Keratinocyte (primary cell): ENCODE measurements at regions not wholly inside any gene's neighbourhood (a gene's known extent, or its start where the extent isn't known, plus 50 kb on each side); places are given as distances from the start of the nearest gene placed in this dataset.

Experiments used
- DNase-seq: peaks from one replicate; pipeline ENCODE4 v3.0.0-alpha.2; 2011; ENCODE audit warnings: low read depth, missing footprints, low spot score
- FAIRE-seq: peaks from 2 replicates; lab custom pipeline; 2011; peaks lifted over from hg19 to GRCh38; lab: Jason Lieb, UNC
- H2AFZ ChIP-seq: 2 replicates; pipeline ENCODE4 v1.6.0; 2012; ENCODE audit warnings: low read length, control low read depth, inconsistent platforms; ENCODE audit not compliant: control insufficient read depth
- H3K27ac ChIP-seq: 2 replicates; pipeline ENCODE4 v1.5.1; 2011; ENCODE audit warnings: low read length; ENCODE audit not compliant: control insufficient read depth, insufficient read depth
- H3K27me3 ChIP-seq: 3 replicates; pipeline ENCODE4 v1.6.0; 2011; ENCODE audit warnings: low read length; ENCODE audit not compliant: control insufficient read depth, insufficient read depth; ENCODE audit errors: extremely low read depth
- H3K36me3 ChIP-seq, 2 experiments: 2 replicates in 1 of 2; 3 replicates in 1 of 2; pipeline ENCODE4 v1.5.1; 2011; ENCODE audit warnings: low read length in 2 of 2, mild to moderate bottlenecking in 1 of 2; ENCODE audit not compliant: control insufficient read depth in 2 of 2, insufficient read depth in 2 of 2; ENCODE audit errors: extremely low read depth in 1 of 2
- H3K4me1 ChIP-seq: 3 replicates; pipeline ENCODE4 v1.5.1; 2011; ENCODE audit warnings: low read length; ENCODE audit not compliant: control insufficient read depth, insufficient read depth; ENCODE audit errors: extremely low read depth
- H3K4me2 ChIP-seq: 3 replicates; pipeline ENCODE4 v1.6.0; 2011; ENCODE audit warnings: low read depth, low read length; ENCODE audit not compliant: control insufficient read depth, insufficient read depth; ENCODE audit errors: extremely low read depth
- H3K4me3 ChIP-seq, 3 experiments: fragments of 200-600 bp in 1 of 3; sonication (generic) in 1 of 3; 2 replicates in 2 of 3; 3 replicates in 1 of 3; pipeline ENCODE4 v1.5.1; 2011 to 2016; ENCODE audit warnings: low read length in 3 of 3, mild to moderate bottlenecking in 3 of 3, control low read depth in 2 of 3, inconsistent platforms in 1 of 3, low read depth in 1 of 3, mixed read lengths in 1 of 3, mixed run types in 1 of 3, moderate library complexity in 1 of 3; ENCODE audit not compliant: control insufficient read depth in 2 of 3, insufficient read depth in 2 of 3; ENCODE audit errors: extremely low read depth in 1 of 3
- H3K79me2 ChIP-seq: 2 replicates; pipeline ENCODE4 v1.6.0; 2012; ENCODE audit warnings: low read length; ENCODE audit not compliant: control insufficient read depth, insufficient read depth
- H3K9ac ChIP-seq: 3 replicates; pipeline ENCODE4 v1.6.0; 2011; ENCODE audit warnings: low read length; ENCODE audit not compliant: control insufficient read depth, insufficient read depth; ENCODE audit errors: extremely low read depth
- H3K9me1 ChIP-seq: 3 replicates; pipeline ENCODE4 v1.6.0; 2011; ENCODE audit warnings: low read length; ENCODE audit not compliant: control insufficient read depth, insufficient read depth; ENCODE audit errors: extremely low read depth
- H3K9me3 ChIP-seq: 2 replicates; pipeline ENCODE4 v1.5.1; 2012; ENCODE audit warnings: low read depth, low read length; ENCODE audit not compliant: control insufficient read depth
- H4K20me1 ChIP-seq: 3 replicates; pipeline ENCODE4 v1.6.0; 2011; ENCODE audit warnings: low read length; ENCODE audit not compliant: control insufficient read depth, insufficient read depth; ENCODE audit errors: extremely low read depth
- CTCF ChIP-seq, 3 experiments: IDR thresholded peaks in 1 of 3; conservative IDR thresholded peaks in 1 of 3; optimal IDR thresholded peaks in 1 of 3; 2 replicates in 2 of 3; 3 replicates in 1 of 3; pipeline versions ENCODE3 to v1.5.1; 2011; ENCODE audit warnings: low read length in 3 of 3, mild to moderate bottlenecking in 3 of 3, moderate library complexity in 2 of 3, control low read depth in 1 of 3, inconsistent platforms in 1 of 3; ENCODE audit not compliant: insufficient read depth in 2 of 3; ENCODE audit errors: extremely low read depth in 1 of 3
- EZH2 ChIP-seq: IDR thresholded peaks from one replicate; pipeline ENCODE4 v1.6.1; 2012; ENCODE audit warnings: inconsistent platforms, mild to moderate bottlenecking, low read length, moderate library complexity
- dilution Hi-C: fragments of 300-500 bp; cut with MboI; formaldehyde crosslinking; loops from one replicate; pipeline ENCODE4 v1.7.0; 2020; ENCODE audit warnings: low sequenced_read_pairs; ENCODE audit not compliant: extremely low pct_ligation_motif_present

DNA sequence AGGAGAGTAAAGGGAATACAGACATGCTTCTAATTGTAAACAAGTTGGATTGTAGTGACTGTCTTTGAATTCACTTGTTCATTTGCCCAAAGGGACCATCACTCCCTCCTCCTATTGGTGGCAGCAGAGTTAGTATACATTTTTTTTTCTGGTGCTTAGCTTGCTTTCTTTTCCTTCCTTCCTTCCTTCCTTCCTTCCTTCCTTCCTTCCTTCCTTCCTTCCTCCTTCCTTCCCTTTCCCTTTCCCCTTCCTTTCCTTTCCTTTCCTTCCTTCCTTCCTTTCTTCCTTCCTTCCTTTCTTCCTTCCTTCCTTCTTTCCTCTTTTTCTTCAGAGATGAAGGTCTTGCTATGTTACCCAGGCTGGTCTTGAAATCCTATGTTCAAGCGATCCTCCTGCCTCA is 94.8 kb upstream of the ATP6AP2 start:
- no peaks in the 10 kb centered on the region for H3K4me1 ChIP-seq
- H3K27ac ChIP-seq, result no peak overlapping the region
- no peak overlapping the region for H3K4me3 ChIP-seq
- no peaks in the 10 kb centered on the region for H3K79me2 ChIP-seq
- no peaks in the 10 kb centered on the region for H4K20me1 ChIP-seq
- no peak overlapping the region for H3K9ac ChIP-seq
- no peak overlapping the region for H3K4me2 ChIP-seq
- dilution Hi-C loops, result no loop called here
- H3K36me3 ChIP-seq, result no peaks in the 10 kb centered on the region
- no peak overlapping the region for H2AFZ ChIP-seq
- no peaks in the 10 kb centered on the region for H3K9me1 ChIP-seq
- H3K27me3 ChIP-seq, result no peaks in the 10 kb centered on the region
- no peak for TF ChIP-seq EZH2
- no peak for TF ChIP-seq CTCF (optimal IDR thresholded peaks at IDR 0.05 in 1 of 3, IDR thresholded peaks at IDR 0.05 in 1 of 3, conservative IDR thresholded peaks at IDR 0.05 in 1 of 3; ENCODE audit: extremely low read depth in 1 of 3, insufficient read depth in 2 of 3, low read length in 3 of 3)
- no peaks in the 10 kb centered on the region for H3K9me3 ChIP-seq
- no peak for DNase-seq
- FAIRE-seq, result no peak

DNA sequence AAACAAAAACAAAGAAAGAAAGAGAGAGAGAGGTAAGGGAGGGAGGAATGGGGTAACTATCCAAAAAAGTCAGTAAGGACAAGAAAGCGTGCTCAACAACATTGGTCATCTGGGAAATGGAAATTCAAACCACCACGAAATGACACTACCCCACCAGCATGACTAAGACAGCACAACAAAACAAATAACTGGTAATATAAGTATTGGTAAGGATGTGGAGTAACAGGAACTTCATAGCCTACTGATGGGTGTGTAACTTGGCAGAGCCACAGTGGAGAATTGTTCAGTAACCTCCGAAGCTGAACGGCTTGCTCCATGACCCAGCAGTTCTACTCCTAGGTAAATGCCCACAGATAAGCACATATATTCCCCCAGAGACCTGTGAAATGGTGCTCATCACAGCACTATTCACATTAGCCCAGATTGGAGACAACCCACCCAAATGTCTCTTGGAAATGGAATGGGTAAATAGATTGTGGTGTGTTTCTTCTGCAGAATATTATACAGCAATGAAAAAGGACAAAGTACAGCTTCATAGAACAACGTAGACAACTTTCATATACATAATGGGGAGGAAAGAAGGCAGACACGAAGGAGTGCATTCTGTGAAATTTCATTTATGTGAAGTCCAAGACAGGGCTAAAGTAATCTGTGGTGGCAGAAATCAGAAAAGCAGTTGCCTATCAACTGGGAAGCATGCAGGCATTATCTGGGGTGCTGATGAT is 95.5 kb upstream of the ATP6AP2 start:
- Histone ChIP-seq H2AFZ (no peak overlapping the region), H3K27me3 (no peaks in the 10 kb centered on the region), H3K27ac (no peak overlapping the region), H3K36me3 (no peaks in the 10 kb centered on the region), H3K9ac (no peak overlapping the region), H4K20me1 (no peaks in the 10 kb centered on the region), H3K9me3 (no peaks in the 10 kb centered on the region), H3K4me3 (no peak overlapping the region), H3K4me2 (no peak overlapping the region), H3K79me2 (no peaks in the 10 kb centered on the region), H3K4me1 (no peaks in the 10 kb centered on the region), H3K9me1 (no peaks in the 10 kb centered on the region)
- TF ChIP-seq CTCF (optimal IDR thresholded peaks at IDR 0.05 in 1 of 3, IDR thresholded peaks at IDR 0.05 in 1 of 3, conservative IDR thresholded peaks at IDR 0.05 in 1 of 3; ENCODE audit: extremely low read depth in 1 of 3, insufficient read depth in 2 of 3, low read length in 3 of 3), result no peak
- TF ChIP-seq EZH2, result no peak
- dilution Hi-C loops, result no loop called here
- FAIRE-seq (no peak), DNase-seq (no peak)
